ENCODE measurements at regions not wholly inside any gene's neighbourhood (a gene's known extent, or its start where the extent isn't known, plus 50 kb on each side); places are given as distances from the start of the nearest gene placed in this dataset.
"Not testable (repeated sequence)": the region's sequence is repeated elsewhere in the genome, so short reads cannot be mapped to it uniquely, and the experiment has no call there.

DNA sequence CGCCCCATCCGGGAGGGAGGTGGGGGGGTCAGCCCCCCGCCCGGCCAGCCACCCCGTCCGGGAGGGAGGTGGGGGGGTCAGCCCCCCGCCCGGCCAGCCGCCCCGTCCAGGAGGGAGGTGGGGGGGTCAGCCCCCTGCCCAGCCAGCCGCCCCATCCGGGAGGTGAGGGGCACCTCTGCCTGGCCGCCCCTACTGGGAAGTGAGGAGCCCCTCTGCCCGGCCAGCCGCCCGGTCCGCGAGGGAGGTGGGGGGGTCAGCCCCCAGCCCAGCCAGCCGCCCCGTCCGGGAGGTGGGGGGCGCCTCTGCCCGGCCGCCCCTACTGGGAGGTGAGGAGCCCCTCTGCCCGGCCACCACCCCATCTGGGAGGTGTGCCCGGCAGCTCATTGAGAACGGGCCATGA, 76.6 kb upstream of the MS4A8 start:
- H3K18ac ChIP-seq (ENCODE audit: insufficient read length, low read depth, low read length); H2BK20ac ChIP-seq (ENCODE audit: low read depth, low read length, poor library complexity, severe bottlenecking); H3K27me3 ChIP-seq (ENCODE audit: insufficient read depth, low read length); H2BK15ac ChIP-seq (ENCODE audit: low read depth, low read length); H3K4me1 Mint-ChIP-seq; DNase-seq; H3K23me2 ChIP-seq (ENCODE audit: insufficient read length, low read depth, low read length, poor library complexity, severe bottlenecking); H3K27ac Mint-ChIP-seq; H3K9ac ChIP-seq (ENCODE audit: extremely low read depth, insufficient read length, low read length); H3K27ac ChIP-seq (ENCODE audit: insufficient read length, low read depth, low read length); H3K14ac ChIP-seq (ENCODE audit: insufficient read depth, low read length); H2BK12ac ChIP-seq (ENCODE audit: insufficient read length, low read depth, low read length); H3K4me2 ChIP-seq (ENCODE audit: insufficient read depth, insufficient read length, low read length); H4K20me1 ChIP-seq (ENCODE audit: control insufficient read depth, insufficient read depth, insufficient read length); H3K56ac ChIP-seq (ENCODE audit: insufficient read length, low read depth, low read length); H2AK5ac ChIP-seq (ENCODE audit: insufficient read length, low read length); H3T11ph ChIP-seq (ENCODE audit: low read length); H3K23ac ChIP-seq (ENCODE audit: insufficient read length, low read depth, low read length); H3K9me3 ChIP-seq (ENCODE audit: control insufficient read depth, low read depth, low read length); H2AFZ ChIP-seq (ENCODE audit: low read length); H3K79me1 ChIP-seq (ENCODE audit: insufficient read depth, low read depth, low read length, poor library complexity, severe bottlenecking); H4K5ac ChIP-seq (ENCODE audit: insufficient read length, low read depth, low read length); H4K91ac ChIP-seq (ENCODE audit: insufficient read length, low read depth, low read length); H3K4me1 ChIP-seq (ENCODE audit: insufficient read depth, low read length); H3K4me3 Mint-ChIP-seq; H2BK120ac ChIP-seq (ENCODE audit: low read depth, low read length, poor library complexity, severe bottlenecking); H3K4ac ChIP-seq (ENCODE audit: low read depth, low read length); H2BK5ac ChIP-seq (ENCODE audit: insufficient read length, low read length); H4K8ac ChIP-seq (replicated peaks; ENCODE audit: insufficient read length, low read depth, low read length); H3K27me3 Mint-ChIP-seq (ENCODE audit: low read depth); H3K79me2 ChIP-seq (ENCODE audit: insufficient read depth, low read length): not testable (repeated sequence)
- no CpG with 5 or more reads among the region's 27 CpGs for whole genome bisulfite sequencing (ENCODE audit: extremely low coverage, insufficient read length, low lambda C conversion rate)
- Mint-ChIP-seq H3K36me3 (ENCODE audit: insufficient read depth in 1 of 3, low read depth in 3 of 3) (peaks cover 6 to 25% (median 9%) of the 10 kb centered on the region in 3 experiments; a peak in 5 of 7 replicates), H3K9me3 (peaks cover 20 to 26% of the 10 kb centered on the region in 2 experiments)

Measured in H9 (cell line).